Erythroblast (primary cell): ENCODE measurements at regions not wholly inside any gene's neighbourhood (a gene's known extent, or its start where the extent isn't known, plus 50 kb on each side); places are given as distances from the start of the nearest gene placed in this dataset.

Experiments used
- DNase-seq, 2 experiments: peaks; one replicate each; lab custom pipeline; 2025; lab: John Stamatoyannopoulos, UW
- GATA1 ChIP-seq: IDR thresholded peaks from 2 replicates; pipeline ENCODE4 v1.6.1; 2011; ENCODE audit warnings: low read depth, mild to moderate bottlenecking, control low read depth, low read length, moderate library complexity
- POLR2A ChIP-seq: IDR thresholded peaks from 2 replicates; pipeline ENCODE4 v1.6.1; 2011; ENCODE audit warnings: mild to moderate bottlenecking, low read length

DNA sequence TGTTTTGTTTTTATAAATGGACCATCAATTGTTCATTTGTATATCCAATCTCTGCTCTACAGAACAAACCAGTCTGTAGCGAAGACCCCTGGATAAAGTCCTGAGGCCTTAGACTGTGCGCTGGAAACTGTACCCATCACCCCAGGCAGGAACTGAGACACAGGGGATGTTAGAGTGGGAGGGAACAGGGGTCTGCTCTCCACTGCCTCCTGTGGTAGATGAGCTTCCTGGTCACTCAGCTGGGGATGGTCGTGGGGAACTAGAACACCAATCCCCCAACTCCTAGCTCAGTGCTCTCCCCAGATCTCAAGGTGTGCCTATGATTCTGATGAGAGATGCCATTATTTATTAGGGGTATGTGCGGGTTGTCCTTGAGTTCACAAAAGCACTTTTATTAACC lies 340.2 kb upstream of the IGF1R start:
- no peak for DNase-seq
- TF ChIP-seq POLR2A (no peak), GATA1 (no peak)

DNA sequence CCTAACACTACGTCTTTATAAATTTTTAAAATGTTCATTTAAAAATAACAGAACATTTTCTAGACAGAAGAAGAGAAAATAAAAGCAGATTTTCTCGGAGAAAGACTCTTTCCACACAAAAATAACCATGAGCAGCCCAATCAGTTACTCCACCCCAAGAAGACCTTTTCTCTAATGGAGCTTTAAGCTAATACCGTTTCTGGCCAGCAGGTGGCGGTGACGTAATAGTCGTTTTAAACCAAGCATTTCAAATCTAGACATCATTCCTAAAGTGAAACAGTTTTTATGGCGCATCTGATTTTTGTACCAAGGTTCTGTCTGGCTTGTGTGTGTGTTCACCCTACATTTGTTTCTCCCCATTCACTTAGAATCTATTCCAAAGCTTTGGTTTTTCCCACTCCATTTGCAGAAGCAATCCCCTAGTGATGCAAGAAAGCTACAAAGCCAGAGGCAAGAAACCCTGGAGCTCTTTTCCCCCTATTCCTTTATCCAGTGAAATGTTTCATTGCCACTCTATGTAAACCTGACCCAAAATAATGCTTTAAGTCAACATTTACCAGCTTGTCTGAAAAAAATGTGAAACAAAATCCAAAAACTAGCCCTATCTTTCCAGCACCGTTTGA lies 336.7 kb upstream of the IGF1R start:
- peak; percentile 62 to 81 for DNase-seq
- TF ChIP-seq GATA1 (no peak), POLR2A (no peak)

DNA sequence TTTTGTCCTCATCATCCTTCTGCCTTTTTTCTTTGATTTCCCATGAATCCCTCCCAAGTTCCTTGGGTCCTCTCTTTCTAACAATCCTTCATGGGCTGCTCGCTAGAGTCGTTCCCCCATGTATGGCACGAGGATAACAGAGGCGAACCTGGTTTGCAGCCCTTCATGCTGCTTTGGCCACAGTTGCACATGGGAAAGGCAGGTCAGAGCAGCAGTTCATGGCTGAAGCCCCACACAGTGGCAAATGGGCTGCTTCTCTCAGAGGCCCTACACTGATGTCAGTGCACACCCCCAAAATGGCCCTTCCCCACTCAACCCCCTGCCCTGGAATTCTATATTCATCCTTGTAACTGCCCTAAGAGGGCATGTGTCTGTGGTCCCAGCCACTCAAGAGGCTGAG lies 335.4 kb upstream of the IGF1R start:
- no peak for DNase-seq
- TF ChIP-seq GATA1 (no peak), POLR2A (no peak)

DNA sequence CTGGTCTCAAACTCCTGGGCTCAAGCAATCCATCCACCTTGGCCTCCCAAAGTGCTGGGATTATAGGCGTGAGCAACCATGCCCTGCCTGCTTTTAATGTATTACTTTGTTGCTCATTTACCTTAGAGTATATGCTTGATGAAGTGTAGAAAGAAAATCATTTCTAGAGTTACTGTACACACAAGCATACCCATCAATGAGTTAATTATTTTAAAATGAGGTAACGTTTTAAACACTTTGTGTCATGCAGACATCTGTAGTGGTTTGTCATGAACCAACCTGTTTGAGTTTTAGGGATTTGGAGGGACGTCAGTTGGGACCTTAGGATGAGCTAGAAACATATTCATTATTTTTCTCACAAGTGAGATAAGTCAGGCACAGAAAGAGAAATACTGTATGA lies 332.4 kb upstream of the IGF1R start:
- no peak for DNase-seq
- TF ChIP-seq GATA1 (no peak), POLR2A (no peak)

DNA sequence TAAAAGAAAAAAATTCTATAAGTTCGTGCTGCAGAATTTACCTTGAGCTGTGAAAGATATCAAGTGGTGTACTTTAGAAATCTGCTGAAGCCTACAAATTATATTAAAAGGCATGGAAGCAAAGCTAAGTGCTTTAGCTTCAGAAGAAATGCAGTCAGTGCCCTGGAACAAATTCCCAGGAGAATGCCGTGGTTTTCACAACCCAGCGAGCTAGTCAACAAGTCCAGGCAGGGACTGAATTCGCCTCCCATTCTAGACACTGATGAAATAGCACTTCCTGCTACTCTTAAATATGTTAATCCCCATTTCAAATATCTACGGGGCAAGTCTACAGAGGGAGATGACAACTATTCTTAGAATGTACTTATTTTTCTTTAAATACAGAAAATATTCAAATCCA lies 326.4 kb upstream of the IGF1R start:
- no peak for TF ChIP-seq GATA1
- no peak for TF ChIP-seq POLR2A
- no peak for DNase-seq

DNA sequence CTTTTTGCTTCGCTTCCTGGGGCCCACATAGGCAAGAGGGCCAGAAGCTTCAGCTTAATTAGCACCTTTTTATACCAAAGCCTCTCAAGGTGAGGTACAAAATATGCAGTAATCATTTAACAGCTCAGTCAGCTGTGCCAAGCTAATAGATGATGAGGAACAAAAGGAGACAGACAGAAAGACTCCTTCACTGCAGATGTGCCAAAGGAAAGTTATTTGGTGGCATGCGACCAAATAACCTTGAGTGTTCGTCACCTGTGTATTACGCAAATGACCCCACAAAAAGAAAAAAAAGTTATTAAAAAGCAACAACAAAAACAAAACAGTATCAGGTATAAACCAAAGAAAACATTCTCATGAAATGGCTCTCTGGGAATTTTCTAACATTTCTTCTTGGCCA lies 325.8 kb upstream of the IGF1R start:
- TF ChIP-seq GATA1: no peak
- TF ChIP-seq POLR2A: no peak
- DNase-seq: no peak

DNA sequence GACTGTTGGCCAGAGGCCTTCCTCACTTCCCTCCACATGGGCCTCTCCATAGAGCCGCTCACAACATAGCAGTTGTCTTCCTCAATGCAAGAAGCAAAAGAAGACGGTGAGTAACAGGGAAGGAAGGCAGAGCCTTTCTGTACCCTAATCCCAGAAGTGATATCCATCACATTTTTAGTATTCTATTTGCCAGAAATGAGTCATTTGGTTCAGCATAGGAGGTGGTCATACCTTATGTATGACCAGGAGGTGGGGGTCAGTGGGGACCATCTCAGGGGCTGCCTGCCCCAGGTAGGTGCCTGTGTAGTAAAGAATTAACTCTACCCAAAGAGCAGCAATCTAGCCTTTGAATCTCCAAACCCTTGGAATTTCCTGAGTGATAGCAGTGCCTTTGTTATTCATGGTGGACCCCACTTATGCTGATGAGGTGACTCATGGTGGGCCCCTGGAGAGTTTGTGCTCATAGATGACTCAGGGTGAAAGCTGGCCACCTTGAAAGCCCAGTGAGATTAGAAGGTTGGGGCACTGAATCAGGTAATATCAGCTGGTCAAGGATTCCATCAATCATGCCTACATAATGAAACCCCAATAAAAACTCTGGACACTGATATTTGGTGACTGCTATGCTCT lies 323.9 kb upstream of the IGF1R start:
- TF ChIP-seq GATA1: no peak
- no peak for TF ChIP-seq POLR2A
- no peak for DNase-seq

DNA sequence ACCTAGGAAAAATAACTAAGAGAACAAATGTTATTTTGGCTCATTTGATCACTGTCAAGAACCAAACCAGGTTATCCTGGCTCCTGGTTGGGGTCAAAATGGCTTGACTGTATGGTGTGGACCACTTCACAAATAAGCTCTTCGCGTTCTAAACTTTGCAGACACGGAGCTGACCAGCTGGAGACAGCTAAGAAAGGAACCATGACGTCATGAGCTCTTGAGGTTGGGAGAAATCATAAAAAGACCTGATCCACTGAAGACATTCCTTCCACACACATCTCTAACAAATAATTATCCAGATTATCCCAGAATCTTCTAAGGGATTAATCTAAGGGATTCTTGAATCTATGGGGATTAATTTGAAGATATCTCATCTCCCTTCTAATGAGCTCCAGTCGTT lies 321.5 kb upstream of the IGF1R start:
- no peak for TF ChIP-seq GATA1
- no peak for TF ChIP-seq POLR2A

DNA sequence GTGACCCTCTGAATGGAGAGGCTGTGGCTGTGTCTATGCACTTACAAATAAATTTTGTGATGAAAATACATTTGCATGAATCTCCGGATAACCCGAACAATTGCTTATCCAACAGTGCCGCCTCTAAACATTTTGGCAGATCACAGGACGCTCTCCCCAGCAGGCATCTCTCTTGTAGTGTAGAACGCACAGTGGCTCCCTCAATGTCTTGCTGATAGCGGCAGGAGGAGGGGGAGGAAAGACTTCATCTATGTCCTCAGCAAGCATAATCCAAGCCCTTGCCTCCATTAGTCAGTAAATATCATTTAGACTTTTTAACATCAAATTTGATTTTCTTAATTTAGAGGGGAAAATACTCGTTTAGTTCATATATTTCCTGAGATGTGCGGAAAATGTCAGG lies 318.1 kb upstream of the IGF1R start:
- DNase-seq: no peak
- TF ChIP-seq POLR2A: no peak
- TF ChIP-seq GATA1: no peak

More for the DNA sequence above, 321.5 kb upstream of the IGF1R start:
- no peak for DNase-seq

DNA sequence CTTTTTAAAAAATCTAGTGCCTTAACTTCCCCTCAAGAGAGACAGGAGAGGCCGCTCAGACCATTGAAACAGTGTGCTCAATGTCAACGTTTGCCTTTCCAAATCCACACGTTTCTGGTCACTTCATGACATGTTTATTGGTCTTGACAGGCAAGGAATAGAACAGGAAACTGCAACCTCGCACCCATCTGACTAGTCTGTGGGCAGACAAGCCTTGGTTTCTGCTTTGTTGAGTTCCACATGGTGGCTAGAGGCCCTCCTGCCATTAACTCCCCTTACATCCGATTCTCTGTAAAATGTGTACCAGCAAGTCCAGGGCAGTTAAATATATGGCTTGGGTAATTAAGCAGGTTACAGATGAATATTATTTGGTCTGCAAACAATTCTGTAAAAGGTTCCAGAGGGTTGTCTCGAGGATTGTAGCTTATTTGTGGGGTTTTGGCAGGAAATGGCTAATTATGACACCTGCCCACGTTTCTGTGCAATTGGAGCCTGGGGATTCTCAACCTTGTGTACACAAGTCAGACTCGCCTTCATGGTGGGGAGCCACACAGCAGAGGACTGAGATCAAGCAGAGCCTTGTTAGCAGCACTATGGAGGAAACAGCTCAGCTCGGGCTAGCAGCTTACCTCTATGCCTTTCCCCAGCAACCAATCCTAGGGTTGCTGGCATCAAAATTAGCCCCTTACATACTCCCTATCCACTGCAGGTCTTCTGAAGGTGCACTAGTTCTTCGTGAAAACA lies 317.5 kb upstream of the IGF1R start:
- TF ChIP-seq POLR2A (no peak), GATA1 (no peak)
- no peak for DNase-seq

DNA sequence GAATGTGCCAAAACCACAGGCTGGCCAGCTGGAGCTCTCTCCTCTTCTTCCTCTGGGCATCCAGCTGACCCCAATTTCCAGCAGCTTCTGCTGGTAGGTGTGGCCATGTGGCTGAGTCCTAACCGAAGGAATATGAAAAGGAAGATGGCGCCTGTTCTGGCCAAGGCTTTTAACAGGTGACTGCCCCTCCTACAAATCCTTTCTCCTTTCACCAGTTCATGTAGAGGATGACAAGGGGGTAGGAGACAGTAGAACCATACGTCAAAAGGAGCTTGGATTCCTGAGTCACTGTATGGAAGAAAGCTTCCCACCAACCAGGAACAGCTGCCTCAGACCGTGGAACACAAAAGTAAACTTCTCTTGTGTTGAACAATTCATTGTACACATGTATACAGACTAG lies 316.7 kb upstream of the IGF1R start:
- DNase-seq: no peak

DNA sequence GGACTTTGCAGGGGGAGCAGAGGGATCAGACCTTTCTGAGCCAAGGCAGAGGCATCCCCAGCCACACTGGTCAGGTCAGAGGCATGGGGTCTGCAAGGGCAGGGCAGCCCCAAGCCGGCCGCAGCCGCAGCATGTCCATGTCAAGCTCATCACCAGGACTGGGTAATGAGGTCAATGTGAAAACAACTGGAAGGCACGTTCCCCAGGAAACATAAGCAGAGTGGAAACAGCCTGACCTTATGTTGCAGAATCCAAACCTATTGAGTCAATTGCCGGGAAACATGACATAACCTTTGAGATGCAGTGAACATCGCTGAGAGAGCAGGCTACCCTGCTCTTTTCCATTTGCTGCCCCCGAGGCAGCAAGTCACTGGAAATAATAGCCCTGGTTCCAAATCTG lies 315.1 kb upstream of the IGF1R start:
- DNase-seq: no peak
- no peak for TF ChIP-seq POLR2A
- TF ChIP-seq GATA1: no peak

More for the DNA sequence above, 316.7 kb upstream of the IGF1R start:
- TF ChIP-seq GATA1: no peak
- TF ChIP-seq POLR2A: no peak

DNA sequence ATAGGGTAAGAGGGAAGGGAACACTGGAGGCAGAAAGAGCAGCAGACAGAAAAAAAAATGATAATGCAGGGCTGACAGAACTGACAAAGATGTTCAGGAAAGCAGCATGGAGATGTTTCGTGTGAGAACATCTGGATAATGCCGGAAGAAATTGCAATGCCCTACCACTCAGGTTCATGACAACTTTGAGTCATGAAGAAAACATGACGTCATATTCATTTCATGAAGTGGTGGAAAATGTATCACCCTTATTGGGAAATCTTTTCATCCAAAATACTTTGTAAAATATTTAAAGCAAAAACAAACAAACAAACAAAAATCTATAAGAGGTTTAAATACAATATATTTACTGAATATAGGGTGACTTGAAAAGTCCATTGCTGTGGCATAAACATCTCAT lies 305.4 kb upstream of the IGF1R start:
- no peak for TF ChIP-seq POLR2A
- TF ChIP-seq GATA1: no peak

DNA sequence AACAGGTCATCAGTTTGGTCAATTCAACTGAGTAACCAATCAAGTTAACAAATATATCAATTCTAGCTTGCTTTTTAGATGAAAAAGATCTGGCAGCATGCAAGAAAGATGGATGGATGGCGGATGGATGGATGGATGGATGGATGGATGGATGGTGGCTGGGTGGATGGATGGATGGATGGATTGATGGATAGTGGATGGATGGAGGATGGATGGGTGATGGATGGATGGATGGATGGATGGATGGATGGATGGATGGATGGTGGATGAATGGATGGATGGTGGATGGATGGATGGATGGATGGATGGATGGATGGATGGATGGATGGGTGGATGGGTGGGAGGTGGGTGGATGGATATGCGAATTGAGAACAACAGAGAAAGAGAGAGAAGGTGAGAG lies 303.7 kb upstream of the IGF1R start:
- DNase-seq: no peak
- no peak for TF ChIP-seq GATA1
- TF ChIP-seq POLR2A: no peak

More for the DNA sequence above, 305.4 kb upstream of the IGF1R start:
- DNase-seq: no peak

DNA sequence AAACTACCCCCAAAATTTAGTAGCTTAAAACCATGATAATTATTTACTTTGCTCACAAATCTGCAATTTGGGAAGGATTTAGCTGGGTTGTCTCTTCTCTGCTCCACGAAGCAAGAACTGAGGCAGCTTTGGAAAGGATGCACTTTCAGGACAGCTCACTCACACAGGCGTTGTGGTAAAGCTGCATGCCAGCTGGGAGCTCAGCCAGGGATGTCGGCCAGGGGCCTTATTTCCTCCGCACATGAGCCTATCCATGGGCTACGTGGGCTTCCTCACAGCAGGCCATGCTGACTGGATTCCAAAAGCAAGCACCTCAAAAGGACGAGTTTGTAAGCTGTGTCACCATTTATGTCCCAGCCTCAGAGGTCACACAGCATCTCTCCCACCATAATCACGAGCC lies 301.3 kb upstream of the IGF1R start:
- DNase-seq: no peak
- TF ChIP-seq GATA1: no peak
- no peak for TF ChIP-seq POLR2A
